ENCODE measurements at regions not wholly inside any gene's neighbourhood (a gene's known extent, or its start where the extent isn't known, plus 50 kb on each side); places are given as distances from the start of the nearest gene placed in this dataset.

DNA sequence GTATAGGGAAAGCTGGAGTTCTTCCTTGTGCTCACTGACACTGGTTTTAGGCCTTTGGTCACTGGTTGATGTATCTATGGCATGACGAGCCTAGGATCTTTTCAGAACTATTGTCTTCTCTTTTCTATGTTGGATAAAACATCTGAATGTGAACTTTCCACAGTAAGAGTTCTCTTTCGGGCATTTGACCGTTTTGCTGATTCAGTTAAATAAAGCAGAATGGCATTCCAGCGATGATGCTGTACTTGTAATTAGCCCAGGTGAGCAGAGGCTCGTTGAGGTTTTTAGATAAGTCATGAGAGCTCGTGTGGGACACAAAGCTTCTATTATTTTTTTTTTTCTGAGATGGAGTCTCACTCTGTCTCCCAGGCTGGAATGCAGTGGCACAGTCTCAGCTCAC lies 160.2 kb upstream of the DPP6 start:
- H3K9me3 Mint-ChIP-seq (ENCODE audit: unreplicated experiment), result peaks cover 43% of the 10 kb centered on the region
- no peak overlapping the region for H3K4me3 Mint-ChIP-seq (ENCODE audit: unreplicated experiment)
- no peaks in the 10 kb centered on the region for H3K27me3 Mint-ChIP-seq (ENCODE audit: unreplicated experiment)
- TF ChIP-seq CTCF (IDR thresholded peaks at IDR 0.05), result no peak
- H3K36me3 Mint-ChIP-seq (ENCODE audit: unreplicated experiment), result no peaks in the 10 kb centered on the region
- no peaks in the 10 kb centered on the region for H3K4me1 Mint-ChIP-seq (ENCODE audit: unreplicated experiment)
- H3K27ac Mint-ChIP-seq (ENCODE audit: unreplicated experiment), result no peak overlapping the region
- DNase-seq (ENCODE audit: extremely low spot score, unreplicated experiment), result no peak

- H3K36me3 Mint-ChIP-seq (ENCODE audit: unreplicated experiment), result no peaks in the 10 kb centered on the region
- no peak for TF ChIP-seq CTCF (IDR thresholded peaks at IDR 0.05)
- H3K27me3 Mint-ChIP-seq (ENCODE audit: unreplicated experiment), result no peaks in the 10 kb centered on the region
- peaks cover 63% of the 10 kb centered on the region for H3K9me3 Mint-ChIP-seq (ENCODE audit: unreplicated experiment)
- no peak overlapping the region for H3K4me3 Mint-ChIP-seq (ENCODE audit: unreplicated experiment)
- no peak for DNase-seq (ENCODE audit: extremely low spot score, unreplicated experiment)
- no peak overlapping the region for H3K27ac Mint-ChIP-seq (ENCODE audit: unreplicated experiment)
- no peaks in the 10 kb centered on the region for H3K4me1 Mint-ChIP-seq (ENCODE audit: unreplicated experiment)
These were observed 149.3 kb upstream of the DPP6 start for GRCh38 chr7:153902862-153903261.

DNA sequence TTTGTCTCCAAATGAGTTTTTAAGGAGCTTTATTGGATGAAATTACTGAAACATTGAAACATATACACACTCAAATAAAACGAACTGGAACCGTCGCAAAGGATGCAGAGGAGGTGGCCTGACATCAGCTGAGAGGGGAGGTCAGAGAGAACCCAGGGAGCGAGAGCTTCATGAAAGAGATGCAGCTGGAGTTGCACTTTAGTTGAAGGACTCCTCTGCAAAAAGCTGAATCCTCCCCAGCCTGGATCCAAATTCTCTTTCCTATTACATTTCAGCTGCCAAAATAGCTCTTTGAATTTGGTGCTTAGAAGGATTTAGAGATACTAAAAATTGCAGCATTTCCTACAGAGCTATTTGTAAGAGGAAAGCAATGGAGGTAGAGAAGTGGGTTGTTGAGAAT lies 140.0 kb upstream of the DPP6 start:
- no peaks in the 10 kb centered on the region for H3K4me1 Mint-ChIP-seq (ENCODE audit: unreplicated experiment)

GRCh38 chr7:153920126-153920525 lies 132.1 kb upstream of the DPP6 start:
- Mint-ChIP-seq H3K4me3 (ENCODE audit: unreplicated experiment) (no peak overlapping the region), H3K27ac (ENCODE audit: unreplicated experiment) (no peak overlapping the region), H3K4me1 (ENCODE audit: unreplicated experiment) (no peaks in the 10 kb centered on the region), H3K36me3 (ENCODE audit: unreplicated experiment) (no peaks in the 10 kb centered on the region), H3K27me3 (ENCODE audit: unreplicated experiment) (no peaks in the 10 kb centered on the region), H3K9me3 (ENCODE audit: unreplicated experiment) (peaks cover 30% of the 10 kb centered on the region)
- DNase-seq (ENCODE audit: extremely low spot score, unreplicated experiment), result no peak
- TF ChIP-seq CTCF (IDR thresholded peaks at IDR 0.05), result no peak

More for the DNA sequence above, 140.0 kb upstream of the DPP6 start:
- Mint-ChIP-seq H3K27ac (ENCODE audit: unreplicated experiment) (no peak overlapping the region), H3K27me3 (ENCODE audit: unreplicated experiment) (no peaks in the 10 kb centered on the region), H3K36me3 (ENCODE audit: unreplicated experiment) (no peaks in the 10 kb centered on the region), H3K4me3 (ENCODE audit: unreplicated experiment) (no peak overlapping the region), H3K9me3 (ENCODE audit: unreplicated experiment) (peaks cover 47% of the 10 kb centered on the region)
- DNase-seq (ENCODE audit: extremely low spot score, unreplicated experiment), result no peak
- no peak for TF ChIP-seq CTCF (IDR thresholded peaks at IDR 0.05)

GRCh38 chr7:153920897-153921296 lies 131.3 kb upstream of the DPP6 start:
- Mint-ChIP-seq H3K27ac (ENCODE audit: unreplicated experiment) (no peak overlapping the region), H3K4me3 (ENCODE audit: unreplicated experiment) (no peak overlapping the region), H3K27me3 (ENCODE audit: unreplicated experiment) (no peaks in the 10 kb centered on the region), H3K4me1 (ENCODE audit: unreplicated experiment) (no peaks in the 10 kb centered on the region), H3K36me3 (ENCODE audit: unreplicated experiment) (no peaks in the 10 kb centered on the region), H3K9me3 (ENCODE audit: unreplicated experiment) (peaks cover 33% of the 10 kb centered on the region)
- no peak for DNase-seq (ENCODE audit: extremely low spot score, unreplicated experiment)
- no peak for TF ChIP-seq CTCF (IDR thresholded peaks at IDR 0.05)

Measured in osteocyte (in vitro differentiated cells).